HUDEP-2 (cell line): ENCODE measurements at regions not wholly inside any gene's neighbourhood (a gene's known extent, or its start where the extent isn't known, plus 50 kb on each side); places are given as distances from the start of the nearest gene placed in this dataset.

Experiments used
- DNase-seq, 76 experiments: peaks; one replicate each; lab custom pipeline; 2025; ENCODE audit not compliant: unreplicated experiment in 76 of 76; lab: John Stamatoyannopoulos, UW

DNA sequence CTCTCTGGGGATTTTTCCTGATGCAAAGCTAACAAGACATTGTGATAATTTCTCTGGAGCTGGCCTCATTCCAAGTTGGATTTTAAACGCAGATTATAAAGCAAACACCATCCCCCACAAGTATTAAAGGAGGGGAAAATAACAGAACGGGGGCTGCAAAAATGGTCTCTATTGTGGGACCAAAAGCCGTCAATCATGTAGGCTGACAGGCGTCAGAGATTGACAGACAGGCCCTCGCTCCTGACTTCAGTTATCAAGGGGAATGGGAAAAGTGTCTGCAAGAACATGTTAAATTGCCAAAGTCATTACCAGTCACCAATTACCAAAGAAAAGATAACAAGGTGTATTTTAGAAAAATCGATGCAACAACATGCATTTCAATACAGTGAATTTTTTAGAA lies 307.4 kb upstream of the POU3F1 start:
- DNase-seq, result no peak

DNA sequence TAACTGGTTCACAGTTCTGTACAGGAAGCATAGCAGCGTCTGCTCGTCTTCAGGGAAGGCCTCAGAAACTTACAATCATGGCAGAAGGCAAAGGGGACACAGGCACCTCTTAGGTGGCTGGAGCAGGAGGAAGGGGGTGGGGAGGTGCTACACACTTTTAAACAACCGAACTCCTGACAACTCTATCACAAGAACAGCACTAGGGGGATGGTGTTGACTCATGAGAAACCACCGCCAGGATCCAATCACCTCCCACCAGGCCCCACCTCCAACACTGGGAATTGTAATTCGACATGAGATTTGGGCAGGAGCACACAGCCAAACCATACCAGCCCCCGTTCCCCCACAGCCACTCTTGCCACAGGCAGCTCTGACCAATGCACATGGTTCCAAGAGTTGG lies 306.3 kb upstream of the POU3F1 start:
- DNase-seq, result no peak

GRCh38 chr1:38347446-38348175 lies 301.0 kb upstream of the POU3F1 start:
- DNase-seq, result no peak

GRCh38 chr1:38344716-38345115 lies 298.1 kb upstream of the POU3F1 start:
- no peak for DNase-seq

GRCh38 chr1:38341694-38342093 lies 295.1 kb upstream of the POU3F1 start:
- DNase-seq, result no peak

DNA sequence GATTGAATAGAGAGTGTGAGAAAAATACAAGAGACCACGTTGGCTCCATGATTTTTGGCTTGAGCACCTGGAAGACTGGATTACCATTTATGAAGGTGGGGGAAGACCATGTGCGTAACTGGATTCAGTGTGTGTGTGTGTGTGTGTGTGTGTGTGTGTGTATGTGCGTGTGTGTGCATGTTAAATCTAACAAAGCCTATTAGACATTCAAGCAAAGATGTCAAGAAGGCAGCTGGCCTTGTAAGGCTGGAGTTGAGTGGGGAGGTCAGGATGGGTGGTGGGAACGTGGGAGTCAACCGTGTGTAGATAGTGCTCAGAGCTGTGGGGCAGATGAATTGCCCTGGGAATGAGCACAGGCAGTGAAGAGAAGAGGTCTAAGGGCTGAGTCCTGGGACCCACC lies 293.8 kb upstream of the POU3F1 start:
- DNase-seq, result no peak

GRCh38 chr1:38337711-38338110 lies 291.1 kb upstream of the POU3F1 start:
- no peak for DNase-seq

GRCh38 chr1:38336961-38337360 lies 290.4 kb upstream of the POU3F1 start:
- no peak for DNase-seq

DNA sequence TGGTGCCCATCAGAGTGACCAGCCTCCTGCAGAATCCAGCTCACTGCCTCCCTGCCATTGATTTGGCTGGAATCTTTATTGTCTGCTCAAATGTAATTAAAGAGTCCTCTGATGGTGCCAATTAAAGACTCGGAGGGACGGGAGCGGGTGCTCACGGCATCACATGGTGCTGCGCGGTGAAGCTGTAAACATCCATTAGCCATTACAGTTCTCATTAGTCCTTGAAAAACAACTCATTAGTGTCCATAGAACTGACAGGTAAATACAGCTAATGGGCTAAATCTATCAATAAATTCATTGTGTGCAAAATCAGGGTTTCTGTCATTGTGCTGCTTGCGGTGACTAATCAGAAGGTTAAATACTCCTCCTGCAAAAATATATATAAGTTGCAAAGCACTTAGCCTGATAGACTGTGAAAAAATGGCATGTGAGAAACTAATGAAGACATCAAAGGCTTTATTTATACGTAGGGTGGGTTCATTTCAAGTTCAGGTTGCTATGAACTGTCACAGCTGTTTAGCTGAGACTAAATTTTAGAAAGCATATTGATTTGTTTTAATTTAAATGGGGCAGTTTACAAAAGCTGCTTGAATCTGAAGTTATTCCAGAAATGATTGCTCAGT lies 289.8 kb upstream of the POU3F1 start:
- no peak for DNase-seq

DNA sequence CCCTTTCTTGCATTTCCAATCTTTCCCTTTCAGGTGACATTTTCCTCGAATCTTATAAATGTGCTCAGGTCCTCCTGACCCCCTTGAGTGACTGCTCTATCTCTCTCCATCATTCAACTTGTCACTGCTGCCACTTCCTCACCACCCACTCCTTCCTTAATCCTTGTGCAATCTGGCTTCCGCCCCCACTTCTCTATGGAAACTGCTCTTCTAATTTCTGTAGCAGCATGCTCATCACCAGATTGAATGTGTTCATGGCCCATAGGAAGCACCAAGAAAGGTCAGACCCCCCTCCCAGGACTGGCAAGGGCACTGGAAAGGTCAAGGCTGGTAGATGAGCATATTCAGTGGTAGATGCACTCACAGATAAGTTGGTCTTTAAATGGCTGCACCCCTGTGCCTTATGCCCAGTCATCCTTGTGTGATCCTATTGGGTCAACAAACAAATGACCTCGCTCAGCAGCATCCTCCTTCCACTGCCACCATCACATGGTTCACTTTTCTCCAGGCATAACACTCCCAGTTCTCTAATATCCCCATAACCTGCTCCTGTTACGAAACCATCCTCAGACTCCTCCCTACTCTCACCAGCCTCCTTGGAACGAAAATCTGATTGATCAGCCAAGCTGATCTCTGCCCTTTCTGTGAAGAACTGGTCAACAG lies 288.5 kb upstream of the POU3F1 start:
- no peak for DNase-seq

DNA sequence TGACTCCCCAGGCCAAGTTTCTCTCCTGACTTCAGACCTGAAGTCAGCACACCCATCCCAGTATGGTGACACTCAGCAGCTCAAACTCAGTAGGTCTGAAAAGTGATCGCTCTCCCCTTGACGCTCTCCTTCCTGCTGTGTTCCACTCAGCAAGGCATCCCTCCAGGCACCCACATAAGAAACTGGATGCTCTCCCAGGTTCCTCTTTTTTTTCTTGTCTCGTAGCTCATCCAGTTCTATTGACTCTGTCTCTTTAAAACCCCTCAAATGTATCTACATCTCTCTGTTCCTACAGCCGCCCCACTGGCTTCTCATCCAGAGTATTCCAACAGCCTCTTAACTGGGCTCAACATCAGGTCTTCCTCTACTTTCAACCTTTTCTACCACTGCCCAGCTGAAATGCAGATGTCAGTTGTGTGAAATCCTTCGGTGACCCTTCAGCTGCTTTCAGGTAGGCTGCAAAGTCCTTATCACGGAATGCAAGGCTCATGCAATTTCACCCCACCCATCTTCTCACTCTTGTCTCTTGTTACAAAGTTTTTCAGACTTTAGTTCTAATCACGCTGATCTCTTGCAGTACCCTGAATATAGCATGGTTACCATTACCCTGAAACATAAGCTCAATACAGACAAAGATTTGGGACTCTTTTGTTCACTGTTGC lies 286.2 kb upstream of the POU3F1 start:
- no peak for DNase-seq

DNA sequence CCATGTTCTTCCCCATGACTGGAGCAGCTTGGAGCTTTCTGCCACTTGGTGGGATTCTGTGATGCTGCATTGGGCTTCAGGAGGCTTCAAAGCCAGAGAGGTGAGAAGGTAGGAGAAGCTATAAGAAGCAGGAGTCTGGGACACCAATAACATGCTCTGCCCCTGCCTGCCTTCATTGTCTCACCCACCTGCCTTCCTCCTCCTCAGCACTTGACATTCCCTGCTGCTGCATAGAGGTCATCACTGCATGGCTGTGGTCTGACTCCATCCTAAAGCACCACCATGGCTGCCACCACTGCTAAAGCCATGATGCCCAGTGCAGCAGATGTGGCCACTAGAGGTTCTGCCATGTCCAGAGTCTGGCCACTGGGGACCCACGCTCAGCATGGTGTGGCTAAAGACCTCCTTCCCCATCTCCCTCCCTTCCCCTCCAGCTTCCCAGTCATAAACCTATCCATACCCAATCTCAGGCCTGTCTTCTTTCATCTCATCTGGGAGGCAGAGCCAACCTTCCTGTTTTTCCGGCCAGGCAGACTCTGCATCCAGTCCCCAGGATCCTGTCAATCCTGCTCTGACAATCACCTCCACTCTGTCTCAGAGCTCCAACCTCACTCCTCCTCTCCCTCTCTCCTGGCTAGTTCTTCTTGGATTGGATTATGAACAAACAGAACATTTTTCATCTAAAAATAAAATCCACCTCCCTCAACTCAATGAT lies 285.1 kb upstream of the POU3F1 start:
- DNase-seq, result no peak

GRCh38 chr1:38330799-38331198 lies 284.2 kb upstream of the POU3F1 start:
- no peak for DNase-seq

- no peak for DNase-seq
Observed at GRCh38 chr1:38329644-38330043, 283.1 kb upstream of the POU3F1 start.

DNA sequence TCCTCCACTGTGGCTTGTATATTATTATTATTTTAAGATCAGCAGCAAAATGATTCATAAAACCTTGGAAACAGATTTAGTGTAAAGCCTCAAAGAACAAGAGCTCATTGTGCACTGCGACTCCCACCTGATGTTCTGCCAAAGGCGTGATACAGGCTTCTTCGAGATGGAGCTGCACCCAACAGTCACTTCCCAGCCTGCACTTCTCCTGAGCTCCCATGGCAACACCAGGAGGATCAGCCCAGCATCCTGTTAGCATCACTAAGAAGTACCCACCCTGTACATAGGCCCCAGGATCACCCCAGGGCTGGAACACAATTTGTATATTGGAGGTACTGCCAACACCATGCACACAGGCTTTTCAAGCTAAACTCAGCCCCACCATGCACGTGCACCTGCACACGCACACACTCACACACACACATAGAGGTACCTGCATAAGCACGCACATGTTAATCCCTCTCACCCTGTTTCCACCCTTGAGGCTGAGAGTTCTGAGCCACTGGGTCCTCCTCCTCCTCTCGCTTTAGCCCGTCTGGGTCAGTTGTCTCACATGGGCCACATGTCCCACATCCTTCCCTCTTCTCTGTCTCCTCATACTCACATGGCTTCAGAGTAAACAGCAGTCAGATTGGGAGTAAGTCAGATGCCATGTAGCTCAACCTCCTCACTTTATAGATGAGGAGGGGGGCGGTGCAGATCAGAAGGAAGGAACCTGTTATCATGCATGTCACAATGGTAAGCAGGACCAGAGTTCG lies 281.9 kb upstream of the POU3F1 start:
- no peak for DNase-seq

GRCh38 chr1:38327559-38327973 lies 281.0 kb upstream of the POU3F1 start:
- DNase-seq, result no peak

GRCh38 chr1:38326856-38327255 lies 280.3 kb upstream of the POU3F1 start:
- no peak for DNase-seq

DNA sequence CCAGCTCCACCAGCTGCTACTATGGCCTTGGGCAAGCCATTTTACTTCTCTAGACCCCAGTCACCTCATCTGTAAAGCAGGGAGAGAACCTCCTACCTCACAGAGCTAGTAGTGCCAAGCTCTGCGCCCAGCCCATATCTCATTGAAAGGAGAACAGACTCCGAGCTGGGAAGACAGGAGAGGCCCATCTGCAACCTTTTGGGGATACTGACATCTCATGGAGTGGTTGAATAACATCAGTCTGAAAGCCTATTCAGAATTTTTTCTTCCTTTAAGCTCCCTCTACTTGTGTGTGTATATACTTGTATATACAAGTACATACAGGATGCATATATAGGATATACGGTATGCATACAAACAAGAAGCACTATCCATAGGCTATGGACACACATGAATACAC lies 279.5 kb upstream of the POU3F1 start:
- no peak for DNase-seq

- no peak for DNase-seq
Observed at GRCh38 chr1:38312753-38313152, 266.2 kb upstream of the POU3F1 start.

GRCh38 chr1:38310079-38310478 lies 263.5 kb upstream of the POU3F1 start:
- no peak for DNase-seq
